Stimulated activated CD4-positive, alpha-beta T cell treated with anti-CD3 and anti-CD28 coated beads, TNF-alpha, amount 100 ng/mL, for 24 hours (primary cell): ENCODE measurements at regions not wholly inside any gene's neighbourhood (a gene's known extent, or its start where the extent isn't known, plus 50 kb on each side); places are given as distances from the start of the nearest gene placed in this dataset.
"Not testable (repeated sequence)": the region's sequence is repeated elsewhere in the genome, so short reads cannot be mapped to it uniquely, and the experiment has no call there.

Experiments
- DNase-seq, 3 experiments: peaks; one replicate each; pipeline ENCODE4 v3.0.0-alpha.2; 2020; ENCODE audit warnings: low read depth in 3 of 3

DNA sequence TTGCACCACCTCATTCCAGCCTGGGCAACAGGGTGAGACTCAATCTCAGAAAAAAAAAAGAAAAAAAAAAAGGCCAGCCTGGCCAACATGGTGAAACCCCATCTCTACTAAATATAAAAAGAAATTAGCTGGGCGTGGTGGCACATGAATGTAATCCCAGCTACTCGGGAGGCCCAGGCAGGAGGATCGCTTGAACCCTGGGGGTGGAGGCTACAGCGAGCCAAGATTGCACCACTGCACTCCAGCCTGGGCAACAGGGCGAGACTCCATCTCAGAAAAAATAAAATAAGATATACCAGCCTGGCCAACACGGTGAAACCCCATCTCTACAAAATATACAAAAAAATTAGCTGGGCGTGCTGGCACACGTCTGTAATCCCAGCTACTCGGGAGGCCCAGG, 1602.3 kb downstream of the RPIA start:
- DNase-seq, result not testable (repeated sequence)

- DNase-seq, result not testable (repeated sequence)
Observed at GRCh38 chr2:90295036-90295750, 1603.7 kb downstream of the RPIA start.

DNA sequence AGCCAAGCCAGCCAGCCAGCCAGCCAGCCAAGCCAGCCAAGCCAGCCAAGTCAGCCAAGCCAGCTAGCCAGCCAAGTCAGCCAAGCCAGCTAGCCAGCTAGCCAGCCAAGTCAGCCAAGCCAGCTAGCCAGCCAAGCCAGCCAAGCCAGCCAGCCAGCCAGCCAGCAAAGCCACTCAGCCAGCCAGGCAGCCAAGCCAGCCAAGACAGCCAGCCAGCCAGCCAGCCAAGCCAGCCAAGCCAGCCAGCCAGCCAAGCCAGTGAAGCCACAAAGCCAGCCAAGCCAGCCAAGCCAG, 1605.0 kb downstream of the RPIA start:
- DNase-seq, result not testable (repeated sequence)

GRCh38 chr2:90297701-90298100, 1606.2 kb downstream of the RPIA start:
- not testable (repeated sequence) for DNase-seq

- not testable (repeated sequence) for DNase-seq
Observed at GRCh38 chr2:90298126-90298755, 1606.8 kb downstream of the RPIA start.

GRCh38 chr2:90298983-90299382, 1607.5 kb downstream of the RPIA start:
- not testable (repeated sequence) for DNase-seq

- not testable (repeated sequence) for DNase-seq
Observed at GRCh38 chr2:90322982-90323381, 1631.5 kb downstream of the RPIA start.

DNA sequence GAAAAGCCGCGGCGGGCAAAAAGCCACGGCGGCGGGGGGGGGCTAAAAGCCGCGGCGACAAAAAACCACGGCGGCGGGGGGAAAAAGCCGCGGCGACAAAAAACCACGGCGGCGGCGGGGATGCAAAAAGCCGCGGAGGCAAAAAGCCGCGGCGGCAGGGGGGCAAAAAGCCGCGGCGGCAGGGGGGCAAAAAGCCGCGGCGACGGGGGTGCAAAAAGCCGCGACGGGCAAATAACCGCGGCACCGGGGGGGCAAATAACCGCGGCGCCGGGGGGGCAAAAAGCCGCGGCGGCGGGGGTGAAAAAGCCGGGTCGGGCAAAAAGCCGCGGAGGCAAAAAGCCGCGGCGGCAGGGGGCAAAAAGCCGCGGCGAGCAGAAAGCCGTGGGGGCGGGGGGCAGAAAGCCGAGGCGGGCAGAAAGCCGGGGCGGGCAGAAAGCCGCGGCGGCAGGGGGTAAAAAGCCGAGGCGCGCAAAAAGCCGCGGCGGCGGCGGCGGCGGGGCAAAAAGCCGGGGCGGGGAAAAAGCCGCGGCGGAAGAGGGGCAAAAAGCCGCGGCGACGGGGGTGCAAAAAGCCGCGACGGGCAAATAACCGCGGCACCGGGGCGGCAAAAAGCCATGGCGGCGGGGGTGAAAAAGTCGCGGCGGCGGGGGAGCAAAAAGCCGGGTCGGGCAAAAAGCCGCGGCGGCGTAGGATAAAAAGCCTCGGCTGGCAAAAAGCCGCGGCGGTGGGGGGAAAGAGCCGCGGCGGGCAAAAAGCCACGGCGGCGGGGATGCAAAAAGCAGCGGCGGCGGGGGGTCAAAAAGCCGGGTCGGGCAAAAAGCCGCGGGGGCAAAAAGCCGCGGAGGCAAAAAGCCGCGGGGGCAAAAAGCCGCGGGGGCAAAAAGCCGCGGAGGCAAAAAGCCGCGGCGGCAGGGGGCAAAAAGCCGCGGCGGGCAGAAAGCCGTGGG, 1632.4 kb downstream of the RPIA start:
- not testable (repeated sequence) for DNase-seq

GRCh38 chr2:90324672-90325071, 1633.2 kb downstream of the RPIA start:
- DNase-seq, result not testable (repeated sequence)

GRCh38 chr2:90325796-90326353, 1634.4 kb downstream of the RPIA start:
- DNase-seq, result not testable (repeated sequence)

DNA sequence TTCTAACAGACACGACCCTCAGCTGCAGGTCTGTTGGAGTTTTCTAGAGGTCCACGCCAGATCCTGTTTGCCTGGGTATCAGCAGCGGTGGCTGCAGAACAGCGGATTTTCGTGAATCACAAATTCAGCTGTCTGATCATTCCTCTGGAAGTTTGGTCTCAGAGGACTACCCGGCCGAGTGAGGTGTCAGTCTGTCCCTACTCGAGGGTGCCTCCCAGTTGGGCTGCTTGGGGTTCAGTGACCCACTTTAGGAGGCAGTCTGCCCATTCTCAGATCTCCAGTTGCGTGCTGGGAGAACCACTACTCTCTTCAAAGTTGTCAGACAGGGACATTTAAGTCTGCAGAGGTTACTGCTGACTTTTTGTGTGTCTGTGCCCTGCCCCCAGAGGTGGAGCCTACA, 1664.1 kb downstream of the RPIA start:
- not testable (repeated sequence) for DNase-seq

DNA sequence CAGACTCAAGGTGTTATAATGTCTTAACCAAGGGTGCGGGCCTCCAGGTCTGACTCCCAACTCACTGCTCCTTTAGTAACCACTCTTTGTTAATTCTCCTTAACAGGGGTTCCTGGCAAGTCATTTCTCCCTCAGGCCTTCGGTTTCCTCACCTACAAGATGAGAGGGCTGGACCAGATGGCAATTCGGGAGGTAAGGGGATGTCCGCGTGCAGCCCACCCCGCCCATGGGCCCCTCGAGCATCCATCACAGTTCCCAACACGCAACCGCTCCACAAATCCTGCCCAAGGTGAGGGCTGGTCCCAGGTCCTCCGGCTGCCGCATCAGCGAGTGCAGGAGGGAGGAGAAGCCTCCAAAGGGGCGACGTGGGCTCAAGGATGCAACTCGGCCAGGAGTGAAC, 1667.9 kb downstream of the RPIA start:
- DNase-seq, result not testable (repeated sequence)

DNA sequence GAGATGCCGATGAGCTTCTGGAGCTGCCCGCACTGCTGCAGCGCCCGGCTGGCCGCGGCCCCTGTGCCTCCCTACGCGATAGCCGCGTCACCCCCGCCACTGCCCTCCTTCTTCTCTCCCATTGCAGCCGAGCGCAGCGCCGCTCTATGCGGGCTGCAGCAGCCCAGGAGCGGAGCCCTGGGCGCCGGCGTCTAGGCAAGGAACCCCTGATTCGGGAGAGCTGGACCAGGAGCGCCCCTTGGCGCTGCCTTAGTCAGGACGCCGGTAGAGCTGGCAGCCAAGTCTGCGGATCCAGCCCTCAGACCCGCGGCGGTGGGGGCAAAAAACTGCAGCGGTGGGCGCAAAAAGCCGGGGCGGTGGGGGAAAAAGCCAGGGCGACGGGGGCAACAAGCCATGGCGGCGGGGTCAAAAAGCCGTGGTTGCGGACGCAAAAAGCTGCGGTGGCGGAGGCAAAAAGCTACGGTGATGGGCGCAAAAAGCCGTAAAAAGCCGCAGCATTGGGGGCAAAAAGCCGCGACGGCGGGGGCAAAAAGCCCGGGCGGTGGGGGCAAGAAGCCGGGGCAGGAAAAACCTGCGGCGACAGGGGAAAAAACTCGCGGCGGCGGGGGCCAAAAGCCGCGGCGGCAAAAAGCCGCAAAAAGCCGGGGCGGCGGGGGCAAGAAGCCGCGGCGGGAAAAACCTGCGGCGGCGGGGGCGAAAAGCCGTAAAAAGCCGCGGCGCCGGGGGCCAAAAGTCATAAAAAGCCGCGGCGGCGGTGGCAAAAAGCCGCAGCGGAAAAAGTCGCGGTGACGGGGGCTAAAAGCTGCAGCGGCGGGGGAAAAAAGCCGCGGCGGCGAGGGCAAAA, 1668.6 kb downstream of the RPIA start:
- DNase-seq, result not testable (repeated sequence)

- not testable (repeated sequence) for DNase-seq
Observed at GRCh38 chr2:90360731-90361035, 1669.2 kb downstream of the RPIA start.
